ENCODE measurements at regions not wholly inside any gene's neighbourhood (a gene's known extent, or its start where the extent isn't known, plus 50 kb on each side); places are given as distances from the start of the nearest gene placed in this dataset.

DNA sequence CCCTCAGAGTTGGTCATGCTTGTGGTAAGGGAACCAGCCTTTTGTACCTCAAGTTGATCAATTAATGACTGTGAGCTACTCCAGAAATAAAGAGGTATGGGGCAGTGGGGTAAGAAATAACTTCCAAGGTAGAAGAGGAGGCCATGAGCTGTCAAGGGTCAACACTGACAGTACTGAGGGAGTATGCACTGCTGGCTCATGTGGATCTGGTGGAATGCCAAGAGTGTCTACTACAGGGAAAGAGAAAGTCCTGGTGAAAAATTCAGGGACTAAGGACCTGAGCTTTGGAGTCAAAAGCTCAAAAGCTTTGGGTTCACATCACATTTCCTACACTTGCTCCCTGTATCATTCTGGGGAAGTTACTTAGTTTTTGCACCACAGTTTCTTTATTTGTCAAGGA is 154.9 kb downstream of the SEMA6D start:
- DNase-seq (ENCODE audit: low spot score in 2 of 2), result no peak
- Histone ChIP-seq H3K9me3 (no peaks in the 10 kb centered on the region), H3K27me3 (no peaks in the 10 kb centered on the region), H3K4me1 (peaks cover 0 to 3% of the 10 kb centered on the region in 2 donors), H3K27ac (no peak overlapping the region), H3K4me3 (no peak overlapping the region), H3K36me3 (no peaks in the 10 kb centered on the region)
- TF ChIP-seq, protein P1, sequence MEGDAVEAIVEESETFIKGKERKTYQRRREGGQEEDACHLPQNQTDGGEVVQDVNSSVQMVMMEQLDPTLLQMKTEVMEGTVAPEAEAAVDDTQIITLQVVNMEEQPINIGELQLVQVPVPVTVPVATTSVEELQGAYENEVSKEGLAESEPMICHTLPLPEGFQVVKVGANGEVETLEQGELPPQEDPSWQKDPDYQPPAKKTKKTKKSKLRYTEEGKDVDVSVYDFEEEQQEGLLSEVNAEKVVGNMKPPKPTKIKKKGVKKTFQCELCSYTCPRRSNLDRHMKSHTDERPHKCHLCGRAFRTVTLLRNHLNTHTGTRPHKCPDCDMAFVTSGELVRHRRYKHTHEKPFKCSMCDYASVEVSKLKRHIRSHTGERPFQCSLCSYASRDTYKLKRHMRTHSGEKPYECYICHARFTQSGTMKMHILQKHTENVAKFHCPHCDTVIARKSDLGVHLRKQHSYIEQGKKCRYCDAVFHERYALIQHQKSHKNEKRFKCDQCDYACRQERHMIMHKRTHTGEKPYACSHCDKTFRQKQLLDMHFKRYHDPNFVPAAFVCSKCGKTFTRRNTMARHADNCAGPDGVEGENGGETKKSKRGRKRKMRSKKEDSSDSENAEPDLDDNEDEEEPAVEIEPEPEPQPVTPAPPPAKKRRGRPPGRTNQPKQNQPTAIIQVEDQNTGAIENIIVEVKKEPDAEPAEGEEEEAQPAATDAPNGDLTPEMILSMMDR (IDR thresholded peaks at IDR 0.05), result no peak
- intact Hi-C loops (cut with DNase I), result loop anchor here (10.0 kb wide), 1 partner anchor 57 kb away; no protein-coding TSS in a partner anchor

DNA sequence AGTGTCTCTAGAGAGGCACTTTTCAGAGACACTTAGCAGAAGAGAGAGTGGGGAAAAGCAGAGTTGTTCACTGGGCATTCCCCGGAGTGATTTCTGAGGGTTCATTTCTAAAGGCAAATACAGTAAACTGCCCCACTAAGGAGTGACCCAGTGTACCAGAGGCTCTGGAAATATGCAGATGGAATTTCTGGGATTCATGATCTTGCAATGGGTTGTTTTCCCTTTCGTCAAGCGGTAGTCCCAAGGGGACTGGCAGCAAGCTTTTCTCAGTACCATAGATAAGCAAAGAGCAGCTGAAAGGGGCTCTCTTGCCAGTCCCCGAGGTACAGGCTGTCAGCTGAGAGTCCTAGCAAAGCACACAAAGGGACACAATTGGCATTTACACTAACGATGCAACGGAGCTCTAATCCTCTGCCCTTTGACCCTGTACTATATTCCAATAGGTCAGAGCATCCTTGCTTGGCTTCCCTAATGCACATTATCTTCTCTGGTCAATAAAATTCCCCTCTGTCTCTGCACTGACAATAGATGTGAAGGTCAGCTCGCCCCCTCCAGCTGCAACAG is 155.6 kb downstream of the SEMA6D start:
- Histone ChIP-seq H3K4me1 (peaks cover 0 to 3% of the 10 kb centered on the region in 2 donors), H3K27me3 (no peaks in the 10 kb centered on the region), H3K4me3 (no peak overlapping the region), H3K9me3 (no peaks in the 10 kb centered on the region), H3K27ac (no peak overlapping the region), H3K36me3 (no peaks in the 10 kb centered on the region)
- intact Hi-C loops (cut with DNase I), result loop anchor here (10.0 kb wide), 1 partner anchor 58 kb away; no protein-coding TSS in a partner anchor
- no peak for DNase-seq (ENCODE audit: low spot score in 2 of 2)
- TF ChIP-seq, protein P1 (IDR thresholded peaks at IDR 0.05), result no peak

GRCh38 chr15:47876986-47877385 is 159.7 kb downstream of the SEMA6D start:
- DNase-seq (ENCODE audit: low spot score in 2 of 2), result no peak
- no peaks in the 10 kb centered on the region for H3K9me3 ChIP-seq
- peaks cover 0 to 3% of the 10 kb centered on the region in 2 donors for H3K4me1 ChIP-seq
- no peaks in the 10 kb centered on the region for H3K36me3 ChIP-seq
- no peak overlapping the region for H3K27ac ChIP-seq
- intact Hi-C loops (cut with DNase I), result loop anchor here (10.0 kb wide), 1 partner anchor 62 kb away; no protein-coding TSS in a partner anchor
- H3K27me3 ChIP-seq, result no peaks in the 10 kb centered on the region
- TF ChIP-seq, protein P1 (IDR thresholded peaks at IDR 0.05), result no peak
- no peak overlapping the region for H3K4me3 ChIP-seq

DNA sequence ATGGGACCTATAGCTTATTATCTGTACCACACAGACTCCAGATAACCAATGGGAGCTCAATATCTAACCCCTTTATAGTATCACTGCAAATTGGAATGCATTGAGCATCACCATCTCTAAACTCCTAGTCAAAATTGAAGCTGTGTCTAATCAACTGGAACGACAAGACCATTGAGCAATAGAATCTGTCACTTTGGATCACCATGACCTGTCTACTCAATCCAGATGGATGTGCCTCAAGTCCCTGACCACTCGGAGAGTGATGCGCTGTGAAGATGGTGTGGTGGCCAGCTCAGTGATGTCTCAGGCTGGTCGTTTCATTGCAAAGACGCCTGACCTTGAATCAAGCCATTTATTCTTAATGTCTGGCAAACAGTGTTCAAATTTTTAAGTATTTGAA is 160.5 kb downstream of the SEMA6D start:
- no peak for DNase-seq (ENCODE audit: low spot score in 2 of 2)
- Histone ChIP-seq H3K36me3 (no peaks in the 10 kb centered on the region), H3K9me3 (no peaks in the 10 kb centered on the region), H3K27me3 (no peaks in the 10 kb centered on the region), H3K27ac (no peak overlapping the region), H3K4me3 (no peak overlapping the region), H3K4me1 (no peaks in the 10 kb centered on the region)
- intact Hi-C loops (cut with DNase I), result loop anchor here (10.0 kb wide), 1 partner anchor 63 kb away; no protein-coding TSS in a partner anchor
- TF ChIP-seq, protein P1 (IDR thresholded peaks at IDR 0.05), result no peak

DNA sequence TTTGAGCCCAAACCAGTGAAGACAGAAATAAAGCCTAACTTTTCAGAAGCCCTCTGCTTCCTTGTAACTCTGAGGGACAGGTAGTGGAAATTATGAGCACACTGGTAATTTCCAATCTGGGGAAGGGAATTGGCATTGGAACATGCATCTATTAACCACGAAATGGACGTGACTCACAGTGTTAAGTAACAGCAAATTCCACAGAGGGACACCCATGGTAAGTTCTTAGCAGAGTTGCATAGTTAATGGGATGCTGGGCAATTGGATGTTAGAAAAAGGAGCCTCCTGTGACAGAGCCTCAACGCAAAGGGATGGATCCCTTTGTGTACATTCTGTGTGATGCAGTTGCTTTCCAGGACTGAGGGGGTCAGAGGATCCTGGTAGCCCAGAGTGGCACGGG is 168.6 kb downstream of the SEMA6D start:
- Histone ChIP-seq H3K4me1 (no peaks in the 10 kb centered on the region), H3K9me3 (no peaks in the 10 kb centered on the region), H3K27ac (no peak overlapping the region), H3K27me3 (no peaks in the 10 kb centered on the region), H3K36me3 (no peaks in the 10 kb centered on the region), H3K4me3 (no peak overlapping the region)
- TF ChIP-seq, protein P1 (IDR thresholded peaks at IDR 0.05), result no peak
- DNase-seq (ENCODE audit: low spot score in 2 of 2), result no peak
- intact Hi-C loops (cut with DNase I), result no loop called here

All from ascending aorta (tissue), 2 donors.